GM21367 (cell line): ENCODE measurements at regions not wholly inside any gene's neighbourhood (a gene's known extent, or its start where the extent isn't known, plus 50 kb on each side); places are given as distances from the start of the nearest gene placed in this dataset.

ENCODE experiments used
- ATAC-seq: cut with Tn5 transposase; IDR thresholded peaks from one replicate; pipeline ENCODE4 v1.9.1; 2021; ENCODE audit not compliant: unreplicated experiment

GRCh38 chr12:97316321-97316720, 146.3 kb upstream of the RMST start:
- ATAC-seq, result no peak

DNA sequence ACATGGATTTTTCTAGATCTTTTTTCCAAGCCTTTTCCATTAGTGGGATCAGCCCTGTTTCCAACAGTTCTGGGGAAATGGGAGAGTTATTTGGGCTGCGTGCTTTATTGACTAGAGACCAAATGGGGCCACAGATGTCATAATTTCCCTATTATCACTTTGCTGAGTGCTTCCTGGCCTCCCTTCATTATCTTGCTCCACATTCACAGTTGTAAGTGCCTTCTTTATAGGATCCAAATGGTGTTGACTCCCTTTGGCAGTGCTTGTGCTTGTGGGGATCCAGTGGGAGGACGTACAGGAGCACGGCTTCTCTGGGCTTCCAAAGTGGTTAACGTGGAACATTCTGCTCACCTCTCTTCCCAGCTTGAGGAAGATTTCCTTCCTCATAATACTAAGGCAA, 141.0 kb upstream of the RMST start:
- no peak for ATAC-seq

GRCh38 chr12:97322388-97322787, 140.2 kb upstream of the RMST start:
- ATAC-seq, result no peak

DNA sequence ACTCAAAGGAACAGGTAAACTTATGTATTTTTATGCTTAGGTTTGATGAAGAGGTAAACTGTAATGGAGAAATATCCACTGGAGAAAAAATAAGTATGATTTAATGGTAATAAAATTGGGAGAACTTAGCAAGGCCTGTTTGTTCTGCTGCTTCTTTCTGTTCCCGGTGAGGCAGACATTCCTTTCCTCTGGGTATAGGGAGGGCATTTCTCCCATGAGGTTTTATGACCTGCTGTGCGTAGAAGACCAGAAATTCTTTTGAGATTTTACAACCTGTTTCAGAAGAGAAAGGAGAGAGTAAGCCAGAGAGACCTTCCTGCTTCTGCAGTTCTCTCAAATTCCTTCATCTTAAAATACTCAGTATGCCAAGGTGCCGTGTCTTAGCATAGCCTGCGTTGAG, 139.4 kb upstream of the RMST start:
- ATAC-seq, result no peak

DNA sequence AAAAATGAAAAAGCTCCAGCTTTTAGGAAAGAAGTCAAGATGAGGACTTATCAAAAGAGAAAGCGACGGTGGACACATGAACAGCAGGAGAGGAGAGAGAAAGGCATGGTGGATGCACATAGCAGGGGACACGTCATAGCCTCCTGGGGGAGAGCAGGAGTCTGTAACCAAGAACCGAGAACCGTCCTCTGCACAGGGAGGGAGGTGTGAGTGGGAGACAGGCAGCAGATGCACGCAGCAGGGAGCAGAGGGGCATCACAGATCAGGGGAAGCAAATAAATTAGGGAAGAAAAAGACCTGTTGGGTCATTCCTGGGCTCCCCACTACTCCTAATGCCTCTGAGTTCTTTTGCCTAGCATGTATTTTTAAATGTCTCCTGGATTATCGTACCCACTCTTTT, 138.1 kb upstream of the RMST start:
- ATAC-seq, result no peak

DNA sequence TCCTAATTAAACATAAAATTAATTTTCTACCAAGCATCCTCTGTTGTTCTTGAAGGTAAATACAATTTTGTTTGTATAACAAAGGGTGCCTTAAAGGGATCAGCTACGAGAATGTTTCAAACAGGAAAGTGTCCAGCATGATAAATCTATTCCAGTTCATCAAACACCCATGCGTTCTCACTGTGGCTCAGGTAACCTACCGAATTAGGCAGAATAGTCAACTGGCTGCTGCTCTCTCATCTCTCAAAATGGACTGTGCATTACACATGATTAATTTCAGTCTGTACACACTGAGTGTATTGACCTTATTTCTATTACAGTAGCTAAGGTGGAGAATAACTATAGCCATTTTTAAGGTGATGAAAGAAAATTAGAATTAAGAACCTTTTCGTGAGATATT, 127.5 kb upstream of the RMST start:
- no peak for ATAC-seq

GRCh38 chr12:97336900-97337751, 125.5 kb upstream of the RMST start:
- no peak for ATAC-seq

DNA sequence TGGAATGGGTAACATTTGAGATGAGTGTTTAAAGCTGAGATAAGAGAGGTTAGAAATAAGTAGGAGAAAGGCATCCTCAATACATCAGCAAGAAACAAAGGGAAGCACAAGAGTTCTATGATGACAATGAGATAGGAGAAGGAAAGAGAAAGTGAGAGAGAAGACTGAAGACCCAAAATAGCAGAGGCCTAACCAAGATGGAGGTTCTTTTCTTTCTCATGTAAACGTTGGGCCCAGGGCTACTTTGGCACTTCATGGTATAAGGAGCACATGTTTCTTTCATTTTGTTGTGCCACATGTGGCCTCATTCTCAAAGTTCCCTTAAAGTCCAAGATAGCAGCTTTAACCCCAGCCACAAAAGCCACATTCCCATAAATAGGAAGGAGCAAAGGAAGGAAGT, 120.5 kb upstream of the RMST start:
- ATAC-seq, result no peak

DNA sequence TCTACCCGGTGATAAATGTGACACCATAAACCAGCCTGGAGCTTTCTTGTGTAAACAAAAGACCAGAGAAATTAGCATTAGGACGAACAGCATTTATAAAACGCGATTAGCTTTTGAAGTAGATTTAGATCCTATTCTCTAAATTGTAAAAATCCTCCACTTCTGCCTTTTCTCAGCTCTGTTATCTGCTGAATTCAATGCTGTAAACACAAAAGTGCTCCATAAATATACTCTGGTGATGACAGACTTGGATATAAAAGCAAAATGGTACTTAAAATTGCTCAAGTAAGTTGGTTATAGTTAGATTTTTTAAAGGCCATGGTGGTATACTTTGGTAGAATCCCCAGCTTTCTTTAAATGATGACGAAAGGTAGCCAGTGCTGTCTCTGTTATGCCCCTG, 114.6 kb upstream of the RMST start:
- no peak for ATAC-seq

DNA sequence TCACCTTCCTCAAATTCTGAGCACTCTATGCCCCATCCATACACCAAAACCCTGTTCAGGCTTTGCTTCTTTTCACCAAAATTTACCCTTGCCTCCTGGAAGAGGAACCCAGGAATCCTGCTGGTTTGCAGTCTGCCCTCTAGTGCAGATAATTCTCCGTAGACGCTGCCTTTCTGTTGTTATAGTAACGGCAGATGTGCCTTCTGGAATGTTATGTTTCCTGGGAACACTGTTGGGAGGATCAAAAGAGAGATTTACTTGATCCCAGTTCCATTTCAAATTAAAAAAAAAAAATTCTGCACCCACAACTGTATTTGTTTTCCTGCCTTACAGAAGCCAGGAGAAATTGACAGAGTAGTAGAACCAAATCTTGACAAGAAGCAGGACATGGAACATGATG, 104.2 kb upstream of the RMST start:
- no peak for ATAC-seq

GRCh38 chr12:97359021-97359690, 103.4 kb upstream of the RMST start:
- ATAC-seq, result no peak

- no peak for ATAC-seq
These were observed 98.9 kb upstream of the RMST start for GRCh38 chr12:97363693-97364092.

DNA sequence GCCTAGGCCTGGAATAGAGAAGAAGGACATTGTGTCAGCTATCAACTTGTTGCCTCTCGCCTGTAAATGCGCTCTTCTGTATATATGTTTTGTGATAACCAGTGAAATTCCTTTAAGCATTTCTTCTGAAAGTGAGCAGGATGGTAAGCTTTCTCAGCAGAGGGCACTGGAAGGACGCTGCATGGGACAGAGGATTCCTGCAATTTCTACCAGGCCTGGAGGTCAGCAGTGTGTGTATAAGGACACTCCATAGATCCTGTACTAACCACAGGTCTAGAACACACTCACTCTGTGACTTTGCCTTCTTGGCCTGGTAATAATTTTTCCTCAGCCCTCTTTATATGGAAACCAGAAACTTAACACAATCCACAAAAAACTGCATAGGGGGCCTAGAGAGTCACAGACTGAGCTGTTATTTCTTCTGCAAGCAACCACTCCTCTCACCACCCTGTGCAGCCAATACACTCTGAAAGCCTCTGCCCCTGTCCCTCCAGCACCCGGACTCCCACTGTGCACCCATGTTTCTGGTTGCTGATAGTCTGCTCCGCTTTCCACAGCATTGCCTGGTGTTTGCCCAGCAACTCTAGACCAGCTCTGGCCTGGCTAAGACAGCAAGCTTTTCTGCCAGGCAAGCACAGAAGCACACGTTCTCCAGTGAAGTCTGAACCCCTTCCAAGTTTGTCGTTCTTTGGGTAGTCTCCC, 94.0 kb upstream of the RMST start:
- ATAC-seq, result no peak

DNA sequence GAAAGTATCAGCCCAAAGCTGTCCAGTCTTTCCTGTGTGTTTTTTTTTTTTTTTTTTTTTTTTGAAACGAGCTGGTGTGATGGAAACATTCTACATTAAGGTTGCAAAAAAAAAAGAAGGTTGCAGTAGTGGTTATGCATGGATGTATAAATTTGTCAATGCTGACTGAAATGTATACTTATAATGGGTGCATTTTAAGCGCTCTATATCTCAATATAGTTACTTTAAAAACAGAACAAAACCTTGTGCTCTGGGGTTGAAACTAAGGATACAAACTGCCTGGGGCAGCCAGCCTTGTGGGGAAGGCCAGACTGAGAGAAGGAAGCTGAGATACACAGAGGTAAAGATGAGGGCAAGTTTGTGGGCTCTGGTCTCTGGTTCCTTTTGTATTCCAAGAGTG, 87.3 kb upstream of the RMST start:
- no peak for ATAC-seq

- ATAC-seq, result no peak
These were observed 82.2 kb upstream of the RMST start for GRCh38 chr12:97380440-97380839.

GRCh38 chr12:97385121-97385520, 77.5 kb upstream of the RMST start:
- no peak for ATAC-seq

DNA sequence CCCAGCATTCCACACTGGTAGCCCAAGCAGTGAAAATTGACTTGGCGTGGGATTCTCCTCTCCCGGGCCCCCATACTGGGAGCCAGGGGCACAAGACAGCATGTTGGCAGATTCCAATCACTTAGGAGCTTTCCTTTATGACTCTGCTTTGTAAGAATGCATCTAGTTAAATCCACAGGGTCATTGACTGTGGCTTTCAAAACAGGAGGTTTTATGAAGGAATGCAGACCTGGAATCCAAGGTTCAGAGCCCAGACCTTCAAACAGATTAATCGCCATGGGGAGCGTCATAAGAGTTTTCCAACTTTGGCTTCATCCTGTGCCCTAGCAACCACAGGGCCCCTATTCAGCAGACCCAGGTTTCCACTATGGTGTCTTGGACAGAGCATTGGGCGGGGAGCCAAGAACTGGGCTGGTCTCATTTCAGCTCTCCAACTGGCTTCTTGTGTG, 76.4 kb upstream of the RMST start:
- no peak for ATAC-seq

- ATAC-seq, result no peak
These were observed 74.8 kb upstream of the RMST start for GRCh38 chr12:97387844-97388243.

DNA sequence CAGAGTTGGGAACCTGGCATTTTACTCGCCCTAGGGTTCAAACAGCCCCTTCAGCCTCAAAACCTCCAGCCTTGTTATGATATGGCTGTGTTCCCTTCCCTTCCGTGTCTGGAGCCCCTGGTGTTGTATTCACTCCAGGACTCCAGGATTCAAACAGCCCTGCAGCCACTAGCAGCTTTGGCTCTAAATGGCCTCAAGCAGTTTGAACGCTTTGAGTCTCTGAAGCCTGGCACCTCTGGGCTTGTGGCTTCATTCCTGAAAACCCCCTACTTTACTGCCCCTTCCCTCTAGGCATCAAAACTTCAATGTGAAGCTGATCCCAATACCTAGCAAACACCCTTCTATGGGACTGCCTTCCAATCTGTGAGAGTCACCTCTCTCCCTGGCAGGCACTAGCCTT, 67.9 kb upstream of the RMST start:
- ATAC-seq, result no peak

GRCh38 chr12:97397008-97397407, 65.6 kb upstream of the RMST start:
- no peak for ATAC-seq

DNA sequence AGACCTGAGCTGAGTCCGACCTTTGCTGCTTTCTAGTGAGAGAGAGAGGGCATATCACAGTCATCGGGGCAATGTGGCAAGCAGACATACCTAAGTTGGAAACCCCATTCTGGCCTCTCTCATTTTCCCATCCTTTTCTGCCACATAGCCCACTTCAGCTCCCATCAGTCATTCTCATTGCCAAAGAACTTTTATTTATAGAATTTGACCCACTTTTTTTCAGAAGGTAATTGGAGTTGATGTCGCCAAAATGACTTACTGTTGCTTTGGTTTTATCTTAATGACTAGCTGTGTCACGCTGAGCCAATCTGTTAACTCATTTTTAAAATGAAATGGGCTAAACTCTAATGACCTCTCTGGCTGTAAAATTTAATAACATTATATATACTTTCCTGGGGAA, 63.9 kb upstream of the RMST start:
- no peak for ATAC-seq

- ATAC-seq, result peak; percentile 33
These were observed 58.5 kb upstream of the RMST start for GRCh38 chr12:97404093-97404492.
